PC-9 (cell line): ENCODE measurements at regions not wholly inside any gene's neighbourhood (a gene's known extent, or its start where the extent isn't known, plus 50 kb on each side); places are given as distances from the start of the nearest gene placed in this dataset.

ENCODE experiments used
- BruUV-seq: library from RNA; stranded (reverse); fragments of 400-500 nt; replicated peaks from 2 replicates; lab custom pipeline; 2021; lab: Mats Ljungman, UMichigan
- CTCF ChIA-PET: fragments of 300-600 bp; sonication (Branson Sonifier 250); formaldehyde crosslinking; loops from one replicate; lab custom pipeline; 2022; ENCODE audit warnings: antibody characterized with exemption; lab: Charles Lee
- POLR2A ChIA-PET: fragments of 300-600 bp; sonication (Branson Sonifier 250); formaldehyde crosslinking; loops from one replicate; lab custom pipeline; 2022; ENCODE audit warnings: antibody characterized with exemption; ENCODE audit not compliant: unreplicated experiment; lab: Charles Lee
- DNase-seq, 2 experiments: peaks; one replicate each; pipeline versions ENCODE4 v3.0.0 to v3.0.0-alpha.2; 2015 to 2022; ENCODE audit warnings: mixed read lengths in 1 of 2
- H2AFZ ChIP-seq: fragments of 200-600 bp; sonication (generic); 2 replicates; pipeline ENCODE4 v1.8.1; 2017; ENCODE audit warnings: antibody characterized with exemption
- H3F3A ChIP-seq: fragments of 200-600 bp; sonication (generic); 2 replicates; pipeline ENCODE4 v1.8.1; 2017; ENCODE audit warnings: antibody characterized with exemption, mild to moderate bottlenecking, low read depth; ENCODE audit not compliant: insufficient read depth
- H3K27ac ChIP-seq: fragments of 200-600 bp; sonication (generic); 2 replicates; pipeline ENCODE4 v1.6.1; 2016; ENCODE audit warnings: mixed run types
- H3K27me3 ChIP-seq: fragments of 200-600 bp; sonication (generic); 2 replicates; pipeline ENCODE4 v1.6.1; 2016; ENCODE audit warnings: low read depth, mixed run types; ENCODE audit not compliant: insufficient read depth
- H3K36me3 ChIP-seq: fragments of 200-600 bp; sonication (generic); 2 replicates; pipeline ENCODE4 v1.6.1; 2016; ENCODE audit warnings: low read depth, mixed run types
- H3K4me1 ChIP-seq: fragments of 200-600 bp; sonication (generic); replicated peaks from 2 replicates; pipeline ENCODE4 v1.6.1; 2016; ENCODE audit warnings: mixed run types; ENCODE audit not compliant: insufficient read depth
- H3K4me2 ChIP-seq: fragments of 200-600 bp; sonication (generic); 2 replicates; pipeline ENCODE4 v1.6.1; 2017; ENCODE audit warnings: mixed run types
- H3K4me3 ChIP-seq: fragments of 200-600 bp; sonication (generic); 2 replicates; pipeline ENCODE4 v1.6.1; 2016; ENCODE audit warnings: mixed run types
- H3K79me2 ChIP-seq: fragments of 200-600 bp; sonication (generic); 2 replicates; pipeline ENCODE4 v1.6.1; 2017; ENCODE audit warnings: low read depth, mixed run types
- H3K9me2 ChIP-seq: fragments of 200-600 bp; sonication (generic); 2 replicates; pipeline ENCODE4 v1.8.1; 2017; ENCODE audit warnings: mild to moderate bottlenecking; ENCODE audit not compliant: insufficient read depth
- H3K9me3 ChIP-seq: fragments of 200-600 bp; sonication (generic); 2 replicates; pipeline ENCODE4 v1.8.1; 2016; ENCODE audit warnings: low read depth; ENCODE audit not compliant: insufficient read depth
- H4K20me1 ChIP-seq: fragments of 200-600 bp; sonication (generic); 2 replicates; pipeline ENCODE4 v1.8.1; 2017; ENCODE audit not compliant: insufficient read depth
- CTCF ChIP-seq: fragments of 200-600 bp; sonication (generic); conservative IDR thresholded peaks from 2 replicates; pipeline ENCODE4 v1.6.1; 2017; ENCODE audit warnings: mixed run types, antibody characterized with exemption, mild to moderate bottlenecking, moderate library complexity
- EZH2 ChIP-seq: fragments of 200-600 bp; sonication (generic); IDR thresholded peaks from 2 replicates; pipeline ENCODE4 v1.8.0; 2017; ENCODE audit warnings: antibody characterized with exemption, low read depth
- intact Hi-C: fragments of 100-400 bp; cut with micrococcal nuclease; formaldehyde crosslinking; loops from one replicate; pipeline ENCODE4 v1.10.0; 2022; ENCODE audit not compliant: unreplicated experiment

- no peak overlapping the region for H3K27ac ChIP-seq
- no peaks in the 10 kb centered on the region; the same call in none of the 2 replicates for H3K9me3 ChIP-seq
- H4K20me1 ChIP-seq, result no peaks in the 10 kb centered on the region
- H3F3A ChIP-seq, result no peaks in the 10 kb centered on the region
- TF ChIP-seq CTCF (no peak), EZH2 (no peak)
- H3K4me3 ChIP-seq, result peak overlapping the region; percentile 49
- no peaks in the 10 kb centered on the region for H3K79me2 ChIP-seq
- DNase-seq, result peak in 1 of 2 experiments; percentile 16
- no peaks in the 10 kb centered on the region for H3K27me3 ChIP-seq
- H3K4me2 ChIP-seq, result peak overlapping the region; percentile 54
- intact Hi-C loops, result no loop called here
- no peaks in the 10 kb centered on the region for H3K9me2 ChIP-seq
- ChIA-PET POLR2A (no interaction called here), CTCF (no interaction called here)
- peak overlapping the region; percentile 86 for H2AFZ ChIP-seq
- no peaks in the 10 kb centered on the region for H3K4me1 ChIP-seq
- no peaks in the 10 kb centered on the region for H3K36me3 ChIP-seq
- TSS peak; percentile 53 for BruUV-seq
Measured at GRCh38 chr2:81481994-81482368, 1177.4 kb upstream of the LRRTM1 start.

- ChIA-PET CTCF (no interaction called here), POLR2A (no interaction called here)
- H3K4me2 ChIP-seq, result peak overlapping the region; percentile 54
- H2AFZ ChIP-seq, result peak overlapping the region; percentile 86
- H3K79me2 ChIP-seq, result no peaks in the 10 kb centered on the region
- TSS peak; percentile 89 for BruUV-seq
- no peak overlapping the region for H3K27ac ChIP-seq
- H4K20me1 ChIP-seq, result no peaks in the 10 kb centered on the region
- peak in 1 of 2 experiments; percentile 4 for DNase-seq
- H3F3A ChIP-seq, result no peaks in the 10 kb centered on the region
- H3K27me3 ChIP-seq, result no peaks in the 10 kb centered on the region
- no peaks in the 10 kb centered on the region for H3K36me3 ChIP-seq
- H3K9me3 ChIP-seq, result no peaks in the 10 kb centered on the region; the same call in none of the 2 replicates
- H3K9me2 ChIP-seq, result no peaks in the 10 kb centered on the region
- intact Hi-C loops, result no loop called here
- H3K4me1 ChIP-seq, result no peaks in the 10 kb centered on the region
- peak overlapping the region; percentile 49 for H3K4me3 ChIP-seq
- TF ChIP-seq EZH2, result no peak
- TF ChIP-seq CTCF, result no peak
Measured at GRCh38 chr2:81481242-81481993, 1176.9 kb upstream of the LRRTM1 start.

- Histone ChIP-seq H3K4me1 (no peaks in the 10 kb centered on the region), H2AFZ (no peak overlapping the region), H3K4me3 (no peak overlapping the region), H3K36me3 (no peaks in the 10 kb centered on the region), H3K27ac (no peak overlapping the region), H4K20me1 (no peaks in the 10 kb centered on the region), H3K27me3 (no peaks in the 10 kb centered on the region), H3K9me2 (no peaks in the 10 kb centered on the region), H3K4me2 (no peak overlapping the region), H3K9me3 (no peaks in the 10 kb centered on the region), H3F3A (no peaks in the 10 kb centered on the region), H3K79me2 (no peaks in the 10 kb centered on the region)
- CTCF ChIA-PET, result no interaction called here
- DNase-seq, result no peak
- TF ChIP-seq EZH2 (no peak), CTCF (no peak)
- POLR2A ChIA-PET, result no interaction called here
- intact Hi-C loops, result no loop called here
- no TSS peak for BruUV-seq
Measured at GRCh38 chr2:81467096-81467495, 1162.5 kb upstream of the LRRTM1 start.
